ENCODE measurements at regions not wholly inside any gene's neighbourhood (a gene's known extent, or its start where the extent isn't known, plus 50 kb on each side); places are given as distances from the start of the nearest gene placed in this dataset.

DNA sequence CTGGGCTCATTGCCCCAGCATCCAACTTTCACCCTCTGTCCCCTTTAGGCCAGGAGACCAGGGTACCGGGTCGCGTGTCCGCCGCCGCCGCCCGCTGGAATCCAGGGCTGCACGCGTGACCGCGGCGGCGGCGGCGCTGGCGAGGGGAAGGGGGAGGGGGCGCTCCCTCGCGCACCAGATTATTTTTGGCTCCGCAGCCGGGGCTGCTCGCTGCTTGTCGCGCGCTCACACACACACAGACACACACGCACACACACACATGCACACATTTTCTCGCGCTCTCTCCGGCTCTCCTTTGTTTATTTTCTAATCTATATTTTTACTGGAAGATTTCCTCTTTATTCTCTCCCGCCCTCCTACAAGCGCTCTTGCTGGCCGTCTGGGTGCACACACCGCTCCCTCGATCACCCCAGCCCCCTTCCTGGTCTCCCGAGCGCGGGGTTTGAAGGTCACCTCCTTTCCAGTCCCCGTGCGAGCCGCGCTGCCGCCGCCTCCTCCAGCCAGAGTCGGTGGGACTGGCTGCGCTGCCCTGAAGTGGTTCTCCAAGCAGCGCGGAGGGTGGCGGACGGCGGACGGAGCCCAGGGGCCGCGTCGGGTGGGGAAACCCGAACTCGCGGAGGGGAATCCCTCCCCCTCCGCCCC, 921.4 kb upstream of the EEF2KMT start:
- no peak overlapping the region for H3K27ac Mint-ChIP-seq (ENCODE audit: low read depth)
- DNase-seq (ENCODE audit: low spot score in 2 of 2), result no peak
- no peaks in the 10 kb centered on the region for H3K9me3 Mint-ChIP-seq
- peaks cover 12% of the 10 kb centered on the region for H3K27me3 Mint-ChIP-seq
- peaks cover 2% of the 10 kb centered on the region for H3K36me3 Mint-ChIP-seq (ENCODE audit: insufficient read depth)
- no peaks in the 10 kb centered on the region for H3K4me1 Mint-ChIP-seq
- ATAC-seq (replicated peaks; ENCODE audit: extremely low read depth, poor library complexity, severe bottlenecking), result no peak
- no peak overlapping the region for H3K4me3 Mint-ChIP-seq

DNA sequence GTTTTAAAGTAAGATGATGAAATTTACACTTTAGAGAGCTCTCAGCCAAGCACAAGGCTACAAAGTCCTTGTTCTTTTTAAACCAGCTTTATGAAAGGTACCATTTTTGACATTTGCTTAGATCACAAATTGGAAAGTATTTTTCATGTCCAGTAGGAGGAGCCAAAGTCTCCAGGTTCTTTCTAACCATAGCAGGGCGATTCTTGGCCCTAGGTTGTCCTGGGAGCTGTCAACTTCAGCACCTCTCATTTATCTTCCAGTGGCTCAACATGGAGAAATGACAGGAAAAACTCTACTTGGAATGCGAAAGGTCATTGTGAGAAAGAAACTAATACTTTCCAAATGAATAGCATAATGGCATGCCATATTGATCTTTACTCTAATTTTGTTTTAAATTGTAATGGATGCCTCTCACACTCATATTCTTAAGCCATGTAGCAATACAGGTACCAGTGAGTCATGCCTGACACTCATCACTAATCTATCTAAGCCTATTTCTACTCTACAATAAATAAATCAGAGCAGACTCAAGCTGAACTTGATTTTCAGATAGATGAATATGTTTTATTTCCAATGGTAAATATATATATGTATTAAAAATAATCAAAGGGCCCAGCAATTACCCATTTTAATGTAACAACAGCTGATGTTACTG, 919.1 kb upstream of the EEF2KMT start:
- no peaks in the 10 kb centered on the region for H3K9me3 Mint-ChIP-seq
- peaks cover 12% of the 10 kb centered on the region for H3K27me3 Mint-ChIP-seq
- H3K4me1 Mint-ChIP-seq, result no peaks in the 10 kb centered on the region
- DNase-seq (ENCODE audit: low spot score in 2 of 2) (no peak), ATAC-seq (replicated peaks; ENCODE audit: extremely low read depth, poor library complexity, severe bottlenecking) (no peak)
- no peak overlapping the region for H3K27ac Mint-ChIP-seq (ENCODE audit: low read depth)
- peaks cover 2% of the 10 kb centered on the region for H3K36me3 Mint-ChIP-seq (ENCODE audit: insufficient read depth)
- no peak overlapping the region for H3K4me3 Mint-ChIP-seq

GRCh38 chr16:6012716-6013115, 915.1 kb upstream of the EEF2KMT start:
- H3K36me3 Mint-ChIP-seq (ENCODE audit: insufficient read depth), result no peaks in the 10 kb centered on the region
- no peak overlapping the region for H3K27ac Mint-ChIP-seq (ENCODE audit: low read depth)
- DNase-seq (ENCODE audit: low spot score in 2 of 2), result no peak
- H3K9me3 Mint-ChIP-seq, result peaks cover 6% of the 10 kb centered on the region
- H3K27me3 Mint-ChIP-seq, result peaks cover 3% of the 10 kb centered on the region
- no peak overlapping the region for H3K4me3 Mint-ChIP-seq
- H3K4me1 Mint-ChIP-seq, result no peaks in the 10 kb centered on the region
- ATAC-seq (replicated peaks; ENCODE audit: extremely low read depth, poor library complexity, severe bottlenecking), result no peak

DNA sequence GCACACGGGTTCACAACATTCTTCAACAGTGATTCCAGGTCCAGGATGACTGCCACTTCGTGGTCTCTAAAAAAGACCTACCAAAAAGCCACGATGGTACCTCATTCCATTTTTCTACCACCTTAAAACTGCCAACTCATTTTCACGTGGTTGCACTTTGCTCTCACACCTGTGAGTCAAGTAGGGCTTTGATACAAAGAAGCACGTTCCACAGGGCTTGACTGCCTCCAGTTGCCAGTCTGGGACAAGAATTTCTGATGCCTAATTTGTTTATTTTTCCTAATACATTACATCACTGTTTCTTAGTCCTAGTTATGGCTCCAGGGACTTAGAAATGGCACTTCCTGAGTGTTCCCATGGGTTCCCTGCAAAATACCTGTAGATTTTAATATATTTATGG, 911.6 kb upstream of the EEF2KMT start:
- Mint-ChIP-seq H3K9me3 (peaks cover 6% of the 10 kb centered on the region), H3K36me3 (ENCODE audit: insufficient read depth) (no peaks in the 10 kb centered on the region), H3K4me3 (no peak overlapping the region), H3K27ac (ENCODE audit: low read depth) (no peak overlapping the region), H3K4me1 (no peaks in the 10 kb centered on the region), H3K27me3 (no peaks in the 10 kb centered on the region)
- ATAC-seq (replicated peaks; ENCODE audit: extremely low read depth, poor library complexity, severe bottlenecking) (no peak), DNase-seq (ENCODE audit: low spot score in 2 of 2) (no peak)

DNA sequence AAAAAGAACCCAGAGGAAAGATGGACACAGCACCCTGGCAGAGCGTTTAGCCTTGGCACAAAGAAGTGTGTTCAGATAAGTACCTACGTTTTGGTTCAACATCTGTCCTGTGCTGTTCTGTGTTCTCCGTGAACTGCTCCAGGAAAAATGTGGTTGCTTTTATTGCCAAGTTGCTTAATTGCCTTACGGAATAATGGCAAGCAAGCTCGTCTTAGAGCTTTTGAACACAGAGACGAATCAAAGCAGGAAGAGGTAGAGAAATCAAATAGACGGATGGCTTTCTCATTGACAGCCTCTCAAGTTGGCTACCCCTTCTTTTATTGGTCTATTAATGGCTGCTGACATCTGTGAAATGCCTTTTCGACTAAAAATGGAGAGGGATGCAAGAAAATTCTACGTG, 911.1 kb upstream of the EEF2KMT start:
- ATAC-seq (replicated peaks; ENCODE audit: extremely low read depth, poor library complexity, severe bottlenecking) (no peak), DNase-seq (ENCODE audit: low spot score in 2 of 2) (no peak)
- H3K27ac Mint-ChIP-seq (ENCODE audit: low read depth), result no peak overlapping the region
- no peaks in the 10 kb centered on the region for H3K27me3 Mint-ChIP-seq
- no peak overlapping the region for H3K4me3 Mint-ChIP-seq
- H3K4me1 Mint-ChIP-seq, result no peaks in the 10 kb centered on the region
- H3K9me3 Mint-ChIP-seq, result peaks cover 6% of the 10 kb centered on the region
- H3K36me3 Mint-ChIP-seq (ENCODE audit: insufficient read depth), result no peaks in the 10 kb centered on the region

GRCh38 chr16:5993356-5993755, 895.8 kb upstream of the EEF2KMT start:
- no peaks in the 10 kb centered on the region for H3K36me3 Mint-ChIP-seq (ENCODE audit: insufficient read depth)
- H3K9me3 Mint-ChIP-seq, result peaks cover 6% of the 10 kb centered on the region
- no peak for DNase-seq (ENCODE audit: low spot score in 2 of 2)
- H3K27ac Mint-ChIP-seq (ENCODE audit: low read depth), result no peak overlapping the region
- H3K4me3 Mint-ChIP-seq, result no peak overlapping the region
- H3K27me3 Mint-ChIP-seq, result no peaks in the 10 kb centered on the region
- H3K4me1 Mint-ChIP-seq, result no peaks in the 10 kb centered on the region
- ATAC-seq (replicated peaks; ENCODE audit: extremely low read depth, poor library complexity, severe bottlenecking), result no peak

DNA sequence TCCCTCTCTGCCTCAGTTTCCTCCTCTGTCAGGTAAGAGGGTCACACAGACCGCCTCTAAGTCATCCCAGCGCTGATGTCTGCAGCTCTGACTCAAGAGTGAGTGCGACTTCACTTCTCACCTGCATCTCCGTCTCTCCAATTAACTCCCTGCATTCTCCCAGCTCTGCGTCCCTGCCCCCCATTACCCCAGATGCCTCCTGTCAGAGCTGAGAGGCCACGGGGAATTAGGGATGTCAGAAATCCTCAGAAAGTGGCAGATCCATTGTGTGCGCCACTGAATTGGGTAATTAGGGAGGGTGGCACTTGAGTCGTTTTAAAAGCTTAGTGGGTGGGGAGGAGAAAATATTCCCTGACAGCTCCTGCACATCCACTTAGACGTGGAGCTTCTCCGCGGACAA, 885.4 kb upstream of the EEF2KMT start:
- Mint-ChIP-seq H3K36me3 (ENCODE audit: insufficient read depth) (no peaks in the 10 kb centered on the region), H3K27me3 (no peaks in the 10 kb centered on the region), H3K9me3 (peaks cover 10% of the 10 kb centered on the region), H3K4me3 (no peak overlapping the region), H3K27ac (ENCODE audit: low read depth) (no peak overlapping the region), H3K4me1 (no peaks in the 10 kb centered on the region)
- DNase-seq (ENCODE audit: low spot score in 2 of 2) (no peak), ATAC-seq (replicated peaks; ENCODE audit: extremely low read depth, poor library complexity, severe bottlenecking) (no peak)

DNA sequence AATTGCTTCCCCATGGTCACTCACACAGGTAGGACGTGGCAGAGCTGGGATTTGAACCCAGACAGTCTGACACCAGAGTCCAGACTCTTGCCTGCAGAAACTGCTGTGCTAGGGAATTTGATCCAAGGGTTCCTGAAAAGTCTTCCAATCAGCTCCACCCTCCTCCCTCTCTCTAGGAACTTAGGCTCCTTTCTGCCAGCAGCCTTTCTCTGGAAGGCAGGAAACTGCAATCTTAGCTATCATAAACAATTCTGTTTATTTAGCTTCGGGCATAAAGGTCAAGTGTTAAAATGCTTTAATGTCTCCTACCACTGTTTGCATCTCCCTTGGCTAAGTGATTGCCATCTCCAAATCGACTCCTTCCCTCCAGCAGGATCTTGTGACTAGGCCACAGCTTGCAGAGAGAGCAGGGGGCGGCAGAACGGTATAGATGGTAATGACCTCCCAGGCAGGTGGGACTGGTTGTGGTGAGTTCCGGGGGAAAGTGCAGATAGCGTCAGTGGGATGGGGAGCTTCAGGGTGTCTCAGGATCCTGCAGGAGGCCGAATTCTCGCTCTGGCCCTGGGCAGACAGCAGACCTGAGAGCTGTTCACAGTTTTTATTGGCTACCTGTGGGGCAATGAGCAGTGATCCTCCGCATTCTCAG, 882.4 kb upstream of the EEF2KMT start:
- no peaks in the 10 kb centered on the region for H3K4me1 Mint-ChIP-seq
- DNase-seq (ENCODE audit: low spot score in 2 of 2) (no peak), ATAC-seq (replicated peaks; ENCODE audit: extremely low read depth, poor library complexity, severe bottlenecking) (no peak)
- peaks cover 13% of the 10 kb centered on the region for H3K9me3 Mint-ChIP-seq
- H3K27ac Mint-ChIP-seq (ENCODE audit: low read depth), result no peak overlapping the region
- H3K27me3 Mint-ChIP-seq, result no peaks in the 10 kb centered on the region
- H3K4me3 Mint-ChIP-seq, result no peak overlapping the region
- no peaks in the 10 kb centered on the region for H3K36me3 Mint-ChIP-seq (ENCODE audit: insufficient read depth)

DNA sequence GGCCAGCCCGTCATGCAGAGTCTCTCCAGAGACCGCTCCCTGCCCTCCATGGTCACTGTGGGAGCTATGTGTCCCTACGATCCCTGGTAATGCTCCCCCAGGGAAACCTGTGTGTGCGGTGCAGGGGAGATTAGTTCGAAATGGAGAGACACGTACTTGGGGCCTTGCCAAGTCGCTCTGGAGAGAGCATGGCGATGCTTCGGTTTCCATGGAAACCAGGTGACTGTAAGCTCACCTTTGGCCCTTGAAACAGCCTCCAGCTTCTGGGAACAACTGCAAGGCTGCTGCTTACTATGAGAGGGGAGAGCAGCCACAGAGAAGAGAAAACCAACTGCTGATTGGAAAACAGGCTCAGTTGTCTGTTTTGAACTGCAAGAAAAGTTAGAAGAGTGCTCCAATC, 879.7 kb upstream of the EEF2KMT start:
- Mint-ChIP-seq H3K4me3 (no peak overlapping the region), H3K27ac (ENCODE audit: low read depth) (no peak overlapping the region), H3K27me3 (no peaks in the 10 kb centered on the region), H3K36me3 (ENCODE audit: insufficient read depth) (no peaks in the 10 kb centered on the region), H3K4me1 (no peaks in the 10 kb centered on the region), H3K9me3 (peaks cover 5% of the 10 kb centered on the region)
- ATAC-seq (replicated peaks; ENCODE audit: extremely low read depth, poor library complexity, severe bottlenecking) (no peak), DNase-seq (ENCODE audit: low spot score in 2 of 2) (no peak)

DNA sequence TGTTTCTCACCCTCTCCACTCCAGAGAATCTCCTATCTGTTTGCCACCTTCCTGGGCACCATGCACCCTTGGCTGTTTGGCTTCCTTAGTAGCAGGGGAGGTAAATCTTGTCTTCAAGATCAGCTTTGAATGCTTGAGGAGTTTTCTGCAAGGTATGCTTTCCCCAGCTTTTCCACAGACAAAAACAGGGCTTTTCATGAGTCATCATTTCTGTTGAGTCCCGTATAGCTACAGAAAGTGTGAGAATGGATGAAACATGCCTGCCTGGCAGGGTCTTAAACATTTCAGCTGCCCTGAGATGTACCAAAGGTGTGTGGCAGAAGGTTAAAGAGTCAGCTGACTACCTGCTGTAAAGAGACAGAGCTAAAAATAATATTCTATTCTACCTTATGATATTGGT, 875.2 kb upstream of the EEF2KMT start:
- no peak overlapping the region for H3K4me3 Mint-ChIP-seq
- H3K27me3 Mint-ChIP-seq, result no peaks in the 10 kb centered on the region
- peaks cover 24% of the 10 kb centered on the region for H3K9me3 Mint-ChIP-seq
- H3K36me3 Mint-ChIP-seq (ENCODE audit: insufficient read depth), result no peaks in the 10 kb centered on the region
- ATAC-seq (replicated peaks; ENCODE audit: extremely low read depth, poor library complexity, severe bottlenecking) (no peak), DNase-seq (ENCODE audit: low spot score in 2 of 2) (no peak)
- H3K4me1 Mint-ChIP-seq, result no peaks in the 10 kb centered on the region
- H3K27ac Mint-ChIP-seq (ENCODE audit: low read depth), result no peak overlapping the region

GRCh38 chr16:5971924-5972323, 874.3 kb upstream of the EEF2KMT start:
- Mint-ChIP-seq H3K27me3 (no peaks in the 10 kb centered on the region), H3K27ac (ENCODE audit: low read depth) (no peak overlapping the region), H3K4me3 (no peak overlapping the region), H3K36me3 (ENCODE audit: insufficient read depth) (no peaks in the 10 kb centered on the region), H3K9me3 (peaks cover 29% of the 10 kb centered on the region), H3K4me1 (no peaks in the 10 kb centered on the region)
- DNase-seq (ENCODE audit: low spot score in 2 of 2), result no peak
- ATAC-seq (replicated peaks; ENCODE audit: extremely low read depth, poor library complexity, severe bottlenecking), result no peak

GRCh38 chr16:5971106-5971505, 873.5 kb upstream of the EEF2KMT start:
- DNase-seq (ENCODE audit: low spot score in 2 of 2), result no peak
- ATAC-seq (replicated peaks; ENCODE audit: extremely low read depth, poor library complexity, severe bottlenecking), result no peak
- Mint-ChIP-seq H3K27ac (ENCODE audit: low read depth) (no peak overlapping the region), H3K9me3 (peaks cover 29% of the 10 kb centered on the region), H3K4me3 (no peak overlapping the region), H3K4me1 (no peaks in the 10 kb centered on the region), H3K36me3 (ENCODE audit: insufficient read depth) (no peaks in the 10 kb centered on the region), H3K27me3 (no peaks in the 10 kb centered on the region)

- no peak overlapping the region for H3K4me3 Mint-ChIP-seq
- H3K4me1 Mint-ChIP-seq, result no peaks in the 10 kb centered on the region
- ATAC-seq (replicated peaks; ENCODE audit: extremely low read depth, poor library complexity, severe bottlenecking) (no peak), DNase-seq (ENCODE audit: low spot score in 2 of 2) (no peak)
- H3K36me3 Mint-ChIP-seq (ENCODE audit: insufficient read depth), result no peaks in the 10 kb centered on the region
- no peaks in the 10 kb centered on the region for H3K27me3 Mint-ChIP-seq
- no peak overlapping the region for H3K27ac Mint-ChIP-seq (ENCODE audit: low read depth)
- H3K9me3 Mint-ChIP-seq, result peaks cover 20% of the 10 kb centered on the region
These were observed 868.4 kb upstream of the EEF2KMT start for GRCh38 chr16:5966004-5966403.

Data from central memory CD8-positive, alpha-beta T cell (primary cell).